NOMO-1 treated with DMSO at 0.1 percent for 48 hours (cell line): ENCODE measurements at regions not wholly inside any gene's neighbourhood (a gene's known extent, or its start where the extent isn't known, plus 50 kb on each side); places are given as distances from the start of the nearest gene placed in this dataset.
"Not testable (repeated sequence)": the region's sequence is repeated elsewhere in the genome, so short reads cannot be mapped to it uniquely, and the experiment has no call there.

Experiments
- DNase-seq: peaks from one replicate; lab custom pipeline; 2025; ENCODE audit not compliant: unreplicated experiment; lab: John Stamatoyannopoulos, UW

DNA sequence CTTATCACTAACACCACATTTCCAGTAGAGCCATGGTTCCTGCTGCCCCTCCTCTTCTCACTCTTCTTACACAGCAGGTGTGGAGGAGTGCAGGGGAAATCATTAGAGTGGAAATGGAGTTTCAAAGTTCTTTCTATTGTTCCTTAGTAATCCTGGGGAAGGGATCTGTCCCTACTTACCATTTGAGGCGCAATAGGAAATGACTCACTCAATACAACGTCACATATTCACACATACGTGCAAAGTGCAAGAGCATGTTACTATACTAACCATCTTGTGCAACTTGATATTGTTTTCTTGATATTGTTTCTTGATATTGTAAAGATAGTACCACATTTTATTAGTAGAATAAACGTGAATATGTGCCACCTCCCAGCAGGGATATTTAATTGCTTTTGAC, 1010.2 kb downstream of the DNAJB9 start:
- DNase-seq = no peak

DNA sequence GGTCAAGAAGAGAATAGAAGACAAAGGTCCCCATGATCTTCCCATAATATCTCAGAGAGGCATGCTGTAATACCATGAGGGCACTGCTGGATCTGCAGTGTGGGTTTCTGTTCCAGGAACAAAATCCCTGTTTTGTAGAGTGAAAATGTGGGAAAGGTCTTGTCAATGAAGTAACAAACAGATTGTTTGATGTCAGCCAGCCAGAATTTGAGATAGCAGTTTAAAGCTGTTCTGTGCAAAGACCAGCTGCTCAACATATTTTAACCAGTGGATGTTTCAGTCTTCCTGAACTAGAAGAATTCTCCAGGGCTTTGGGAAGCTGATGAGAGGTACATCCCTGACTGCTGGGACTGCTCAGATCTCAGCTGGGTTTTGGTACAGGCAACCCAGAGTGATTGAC, 1012.5 kb downstream of the DNAJB9 start:
- DNase-seq = no peak

DNA sequence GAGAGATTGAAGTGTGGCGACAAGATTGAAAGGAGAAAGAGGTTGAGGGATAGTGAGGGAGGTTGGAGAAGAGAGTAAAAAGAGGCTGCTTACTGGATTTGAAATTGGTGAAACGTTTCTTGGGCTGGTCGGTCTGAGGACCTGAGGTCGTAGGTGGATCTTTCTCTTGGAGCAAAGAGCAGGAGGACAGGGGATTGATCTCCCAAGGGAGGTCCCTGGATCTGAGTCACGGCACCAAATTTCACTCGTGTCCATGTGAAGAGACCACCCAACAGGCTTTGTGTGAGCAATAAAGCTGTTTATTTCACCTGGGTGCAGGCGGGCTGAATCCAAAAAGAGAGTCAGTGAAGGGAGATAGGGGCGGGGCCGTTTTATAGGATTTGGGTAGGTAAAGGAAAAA, 1027.3 kb downstream of the DNAJB9 start:
- not testable (repeated sequence) for DNase-seq

DNA sequence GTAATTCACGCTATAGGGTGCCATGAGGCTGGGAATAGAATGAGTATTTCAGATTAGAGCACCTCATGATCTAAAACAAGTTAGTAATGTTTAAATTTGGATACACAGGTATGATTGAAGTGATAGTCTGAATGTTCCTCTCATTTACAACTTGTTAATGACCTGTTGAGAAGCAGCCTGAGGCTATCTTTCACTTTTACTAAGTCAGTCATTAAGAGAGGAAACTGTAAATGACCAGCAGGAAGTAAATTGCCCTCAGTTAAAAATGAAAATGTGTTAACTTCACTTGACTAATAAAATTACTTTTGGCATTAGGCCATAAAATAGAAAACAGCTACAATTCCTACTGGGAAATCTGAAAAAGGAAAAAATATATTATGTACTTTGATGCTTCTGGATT, 1042.0 kb downstream of the DNAJB9 start:
- no peak for DNase-seq

DNA sequence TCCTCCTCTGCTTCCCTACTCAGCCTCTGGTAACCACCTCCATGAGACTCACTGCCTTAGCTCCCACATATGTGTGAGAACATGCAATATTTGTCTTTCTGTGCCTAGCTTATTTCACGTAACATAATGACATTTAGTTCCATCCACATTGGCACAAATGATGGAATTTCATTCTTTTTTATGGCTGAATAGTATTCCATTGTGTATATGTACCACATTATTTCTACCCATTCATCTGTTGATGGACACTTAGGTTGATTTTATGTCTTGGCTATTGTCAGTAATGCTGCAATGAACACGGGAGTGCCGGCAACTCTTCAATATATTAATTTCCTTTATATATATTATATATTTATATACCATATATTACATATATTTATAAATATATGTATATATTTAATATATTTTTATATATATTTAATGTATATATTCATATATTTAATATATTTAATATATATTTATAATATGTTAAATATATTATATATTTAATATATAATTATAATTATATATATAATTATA, 1046.9 kb downstream of the DNAJB9 start:
- DNase-seq = no peak

DNA sequence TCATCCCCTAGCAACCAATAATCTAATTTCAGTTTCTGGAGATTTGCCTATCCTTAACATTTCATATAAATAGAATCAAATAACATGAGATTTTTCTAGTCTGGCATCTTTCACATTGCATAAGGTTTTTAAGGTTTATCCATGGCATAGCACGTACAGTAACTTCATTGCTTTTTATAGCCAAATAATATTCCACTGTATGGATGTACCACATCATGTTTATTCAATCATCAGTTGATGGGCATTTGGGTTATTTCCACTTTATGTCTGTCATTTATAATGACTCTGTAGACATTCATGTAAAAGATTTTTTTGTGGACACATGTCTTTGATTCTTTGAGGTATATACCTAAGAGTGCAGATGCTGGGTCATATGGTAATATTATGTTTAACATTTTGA, 1052.6 kb downstream of the DNAJB9 start:
- DNase-seq = no peak

DNA sequence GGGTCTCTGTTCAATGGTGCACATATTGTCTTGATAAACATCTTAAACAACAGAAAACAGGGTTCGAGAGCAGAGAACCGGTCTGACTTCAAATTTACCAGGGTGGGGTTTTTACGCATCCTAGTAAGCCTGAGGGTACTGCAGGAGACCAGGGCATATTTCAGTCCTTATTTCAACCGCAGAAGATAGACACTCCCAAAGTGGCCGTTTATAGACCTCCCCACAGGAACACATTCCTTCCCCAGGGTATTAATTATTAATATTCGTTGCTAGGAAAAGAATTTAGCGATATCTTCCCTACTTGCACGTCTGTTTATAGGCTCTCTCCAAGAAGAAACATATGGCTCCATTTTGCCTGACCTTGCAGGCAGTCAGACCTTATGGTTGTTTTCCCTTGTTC, 1063.2 kb downstream of the DNAJB9 start:
- DNase-seq = not testable (repeated sequence)

DNA sequence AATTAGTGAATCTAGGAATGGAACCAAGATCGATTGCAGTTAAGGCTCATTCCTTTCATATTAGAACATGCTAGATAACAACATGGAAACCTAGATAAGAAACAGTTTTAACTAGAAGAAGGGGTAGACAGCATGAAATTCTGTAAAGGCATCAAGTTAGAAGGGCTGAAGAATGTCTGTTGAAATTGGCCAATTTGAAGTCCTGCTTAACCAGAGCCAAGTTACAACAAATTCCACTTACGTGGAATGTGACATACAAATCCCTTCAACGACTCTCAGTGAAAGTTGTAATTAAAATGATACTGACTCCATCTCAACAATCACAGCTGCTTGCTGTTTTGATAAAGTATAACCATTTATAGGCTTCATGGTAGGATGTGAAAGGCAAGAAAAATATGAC, 1065.7 kb downstream of the DNAJB9 start:
- DNase-seq = no peak

DNA sequence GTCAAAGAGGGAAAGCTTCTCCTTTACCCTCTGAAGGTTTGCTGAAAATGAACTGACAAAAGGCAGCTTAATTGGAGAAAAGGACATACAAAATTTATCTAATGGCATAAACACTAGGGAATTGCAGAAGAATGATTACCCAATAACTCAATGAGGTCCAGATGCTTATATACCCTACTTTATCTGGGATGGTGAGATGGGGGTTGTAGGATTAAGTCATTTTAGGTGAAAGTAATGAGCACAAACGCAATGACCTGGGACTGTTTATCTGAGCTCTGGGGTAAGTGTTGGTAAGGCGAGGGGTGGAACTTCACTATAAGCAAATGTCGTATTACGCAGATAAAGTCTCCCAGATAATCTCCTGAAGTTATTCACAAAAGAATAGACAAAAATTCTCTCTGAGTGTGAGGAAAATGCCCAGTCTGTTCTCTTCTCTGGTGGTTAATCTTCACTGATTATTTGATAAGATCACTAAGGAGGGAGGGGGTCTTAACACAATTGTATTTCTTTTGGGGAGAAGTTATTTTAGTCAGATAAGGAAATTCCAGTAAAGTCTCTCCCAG, 1067.8 kb downstream of the DNAJB9 start:
- DNase-seq = no peak

DNA sequence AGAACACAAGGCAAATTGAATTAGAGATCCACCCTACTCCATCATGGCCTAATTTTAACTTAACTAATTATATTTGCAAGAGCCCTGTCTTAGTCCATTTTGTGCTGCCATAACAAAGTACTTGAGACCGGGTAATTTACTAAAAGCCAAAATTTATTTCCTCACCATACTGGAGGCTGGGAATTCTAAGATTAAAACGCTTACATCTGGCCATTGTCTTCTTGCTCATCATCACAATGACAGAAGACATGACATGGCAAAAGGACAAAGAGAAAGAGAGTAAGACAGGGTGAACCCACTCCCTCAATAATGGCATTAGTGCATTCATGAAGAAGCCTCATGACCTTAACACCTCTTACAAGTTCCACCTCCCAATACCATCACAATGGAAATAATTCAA, 1068.6 kb downstream of the DNAJB9 start:
- DNase-seq = no peak

DNA sequence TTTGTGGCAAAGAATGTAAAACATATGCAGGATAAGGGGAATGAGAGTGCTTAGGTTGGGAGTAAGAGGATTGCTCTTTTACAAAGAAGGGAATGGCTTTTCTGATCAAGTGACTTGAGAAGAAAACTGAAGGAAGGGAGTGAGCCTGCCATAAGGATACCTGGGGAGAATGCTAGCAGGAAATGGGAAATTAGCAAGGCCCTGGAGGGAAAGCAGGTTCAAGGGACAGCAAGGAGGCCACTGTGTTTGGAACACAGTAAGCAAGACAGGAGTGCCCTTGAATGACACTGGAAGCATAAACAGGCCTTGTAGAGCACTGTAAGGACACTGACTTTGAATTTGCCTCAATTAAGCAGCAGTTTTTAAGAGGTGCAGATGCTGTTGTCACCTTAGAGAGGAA, 1069.9 kb downstream of the DNAJB9 start:
- no peak for DNase-seq

DNA sequence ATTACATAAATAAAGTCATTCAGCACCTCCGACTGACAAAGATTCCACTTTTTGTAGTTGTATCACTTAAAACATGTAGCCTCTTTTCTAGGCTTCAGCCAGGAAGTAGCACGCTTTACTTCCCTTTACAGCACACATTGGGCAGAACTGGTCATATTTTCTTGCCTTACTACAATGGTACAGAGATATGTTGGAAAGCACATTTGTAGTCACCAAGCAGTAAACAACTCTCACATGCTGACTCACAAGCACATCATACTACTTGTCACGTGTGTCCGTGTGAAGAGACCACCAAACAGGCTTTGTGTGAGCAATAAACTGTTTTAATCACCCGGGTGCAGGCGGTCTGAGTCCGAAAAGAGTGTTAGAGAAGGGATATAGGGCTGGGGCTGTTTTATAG, 1071.8 kb downstream of the DNAJB9 start:
- DNase-seq = no peak

DNA sequence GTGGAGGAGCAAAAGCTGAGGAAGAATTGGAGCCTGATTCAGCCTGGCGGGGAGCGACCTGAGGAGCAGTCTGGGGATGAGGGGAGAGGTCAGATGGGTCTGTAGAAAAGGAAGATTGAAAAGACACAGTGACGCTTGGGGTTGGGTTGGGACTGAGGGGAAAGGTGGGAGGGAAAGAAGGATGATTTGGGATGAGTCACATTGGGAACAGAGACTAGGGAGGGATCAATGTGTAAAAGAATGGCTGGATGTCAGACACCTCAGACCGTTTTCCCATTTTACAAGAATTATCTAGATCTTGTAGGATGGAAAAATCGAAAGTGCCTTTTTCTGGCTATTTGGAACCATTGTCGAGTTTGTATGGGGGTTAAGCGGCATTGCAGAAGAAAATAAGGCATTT, 1076.5 kb downstream of the DNAJB9 start:
- no peak for DNase-seq

DNA sequence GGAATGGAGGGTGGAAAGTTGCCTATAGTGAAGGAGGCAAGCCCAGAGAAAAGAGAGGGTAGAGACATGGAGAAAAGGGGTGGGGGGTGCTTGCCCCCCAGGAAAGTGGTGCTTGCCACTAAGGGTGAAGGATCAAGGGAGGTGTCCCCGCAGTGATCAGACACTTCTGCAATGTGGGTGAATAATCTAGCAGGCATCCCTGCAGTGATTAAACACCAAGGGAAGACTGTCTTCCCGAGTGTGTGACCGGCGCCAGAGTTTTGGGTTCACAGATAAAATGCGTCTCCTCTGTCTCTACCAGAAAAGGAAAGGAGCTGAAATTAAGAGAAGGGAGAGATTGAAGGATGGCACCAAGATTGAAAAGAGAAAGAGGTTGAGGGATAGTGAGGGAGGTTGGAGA, 1076.9 kb downstream of the DNAJB9 start:
- DNase-seq = not testable (repeated sequence)

DNA sequence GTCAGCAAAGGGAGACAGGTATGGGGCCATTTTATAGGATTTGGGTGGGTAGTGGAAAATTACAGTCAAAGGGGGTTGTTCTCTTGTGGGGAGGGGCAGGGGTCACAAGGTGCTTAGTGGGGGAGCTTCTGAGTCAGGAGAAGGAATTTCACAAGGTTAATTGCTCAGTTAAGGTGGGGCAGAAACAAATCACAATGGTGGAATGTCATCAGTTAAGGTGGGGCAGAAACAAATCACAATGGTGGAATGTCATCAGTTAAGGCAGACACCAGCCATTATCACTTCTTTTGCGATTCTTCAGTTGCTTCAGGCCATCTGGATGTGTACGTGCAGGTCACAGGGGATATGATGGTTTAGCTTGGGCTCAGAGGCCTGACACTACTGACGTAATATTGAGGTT, 1077.6 kb downstream of the DNAJB9 start:
- not testable (repeated sequence) for DNase-seq

DNA sequence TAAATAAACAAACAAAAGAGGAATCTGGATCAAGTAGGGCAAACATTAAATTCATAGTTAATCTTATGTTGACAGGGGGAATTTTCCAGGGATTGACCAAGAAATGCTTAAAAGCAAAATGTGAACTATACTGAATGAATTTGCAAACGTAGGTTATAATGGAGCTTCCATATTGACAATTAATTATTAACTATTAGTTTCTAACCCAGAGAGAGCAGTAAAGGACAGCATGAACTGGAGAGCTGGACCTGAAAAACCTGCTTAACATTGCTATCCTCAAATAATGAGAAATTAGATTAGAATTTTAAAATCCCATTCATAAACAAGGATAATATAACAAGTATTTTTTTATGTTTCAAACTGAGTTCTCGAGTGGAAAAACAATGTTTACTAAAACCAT, 1089.6 kb downstream of the DNAJB9 start:
- DNase-seq = no peak

DNA sequence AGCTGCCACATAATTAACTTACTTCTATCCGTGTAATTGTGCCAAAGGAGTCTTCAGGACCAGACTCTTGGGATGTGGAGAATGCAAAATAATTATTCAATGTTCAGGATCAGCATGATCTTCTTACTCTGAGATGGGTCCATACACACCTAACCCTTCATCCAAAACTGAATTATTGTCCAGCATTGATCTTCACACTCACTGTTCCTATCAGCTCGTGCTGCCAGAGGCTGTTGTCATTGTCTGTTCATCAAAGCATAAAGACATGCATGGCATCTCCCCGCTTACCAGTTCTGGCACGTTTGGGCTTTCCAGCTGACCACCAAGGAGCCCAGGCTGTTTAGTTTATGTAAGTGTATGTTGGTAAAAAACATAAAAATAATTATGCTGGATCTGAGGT, 1090.7 kb downstream of the DNAJB9 start:
- DNase-seq = no peak

DNA sequence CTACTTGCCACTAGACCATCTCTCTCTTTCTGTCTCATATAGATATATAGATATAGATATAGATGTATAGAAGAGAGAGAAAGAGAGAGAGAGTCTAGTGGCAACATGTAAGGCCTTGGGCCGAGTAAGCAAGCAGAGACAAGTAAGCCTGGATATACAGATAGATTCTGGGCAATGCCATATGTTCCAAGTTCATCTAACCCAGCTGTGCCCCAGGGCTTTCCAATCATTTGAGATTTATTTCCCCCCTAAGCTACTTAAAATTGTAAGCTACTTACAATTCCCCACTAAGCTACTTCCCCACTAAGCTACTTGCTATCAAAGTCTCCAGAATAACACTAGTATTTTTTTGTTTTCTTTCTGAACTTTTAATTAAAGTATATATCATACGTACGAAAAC, 1094.1 kb downstream of the DNAJB9 start:
- DNase-seq = no peak

DNA sequence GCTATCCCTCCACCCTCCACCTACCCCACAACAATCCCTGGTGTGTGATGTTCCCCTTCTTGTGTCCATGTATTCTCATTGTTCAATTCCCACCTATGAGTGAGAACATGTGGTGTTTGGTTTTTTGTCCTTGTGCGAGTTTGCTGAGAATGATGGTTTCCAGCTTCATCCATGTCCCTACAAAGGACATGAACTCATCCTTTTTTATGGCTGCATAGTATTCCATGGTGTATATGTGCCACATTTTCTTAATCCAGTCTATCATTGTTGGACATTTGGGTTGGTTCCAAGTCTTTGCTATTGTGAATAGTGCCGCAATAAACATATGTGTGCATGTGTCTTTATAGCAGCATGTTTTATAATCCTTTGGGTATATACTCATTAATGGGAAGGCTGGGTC, 1117.6 kb downstream of the DNAJB9 start:
- DNase-seq = not testable (repeated sequence)

DNA sequence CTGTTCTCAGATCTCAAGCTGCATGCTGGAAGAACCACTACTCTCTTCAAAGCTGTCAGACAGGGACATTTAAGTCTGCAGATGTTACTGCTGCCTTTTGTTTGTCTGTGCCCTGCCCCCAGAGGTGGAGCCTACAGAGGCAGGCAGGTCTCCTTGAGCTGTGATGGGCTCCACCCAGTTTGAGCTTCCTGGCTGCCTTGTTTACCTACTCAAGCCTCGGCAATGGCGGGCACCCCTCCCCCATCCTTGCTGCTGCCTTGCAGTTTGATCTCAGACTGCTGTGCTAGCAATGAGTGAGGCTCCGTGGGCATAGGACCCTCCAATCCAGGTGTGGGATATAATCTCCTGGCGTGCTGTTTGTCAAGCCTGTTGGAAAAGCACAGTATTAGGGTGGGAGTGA, 1122.9 kb downstream of the DNAJB9 start:
- DNase-seq = not testable (repeated sequence)

DNA sequence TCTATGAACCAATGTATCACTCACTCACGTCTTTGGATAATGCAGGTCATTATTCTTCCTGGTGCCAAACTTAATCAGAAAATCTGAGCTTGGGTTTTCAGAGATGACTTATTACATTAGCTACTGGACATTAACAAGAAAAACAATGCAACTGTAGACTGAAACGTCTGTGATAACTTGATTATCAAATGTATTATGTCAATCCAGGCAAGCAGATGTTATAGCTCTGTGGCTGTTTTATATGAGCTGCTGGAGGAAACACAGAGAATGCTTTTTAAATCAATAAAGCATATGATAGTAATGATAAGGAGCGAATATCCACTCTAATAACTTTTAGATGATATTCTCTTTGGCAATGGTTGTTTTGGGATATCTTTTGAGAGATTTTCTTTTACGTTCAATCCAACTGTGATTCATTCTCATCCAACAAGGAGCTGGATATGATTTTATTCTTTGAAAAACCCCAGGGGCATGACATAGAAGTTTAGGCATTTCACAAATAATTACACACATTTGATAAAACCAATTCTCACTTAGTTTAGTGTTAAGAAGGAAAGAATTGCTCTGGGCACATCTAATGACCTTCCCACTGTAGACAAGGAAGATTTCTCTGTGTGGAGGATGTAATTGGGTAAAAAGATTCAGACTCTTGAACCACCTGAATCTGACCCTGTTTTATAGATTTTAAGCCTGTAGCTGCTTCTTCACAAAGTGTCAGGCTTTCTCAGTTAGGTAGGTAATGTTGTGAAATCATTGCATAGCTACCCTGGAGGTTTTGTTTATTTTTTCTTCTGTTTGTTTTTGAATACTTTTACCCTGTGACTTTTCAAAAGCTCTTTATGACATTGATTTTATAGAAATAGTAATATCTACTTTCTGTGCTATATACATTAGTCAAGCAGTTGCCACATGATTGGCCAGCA, 1124.7 kb downstream of the DNAJB9 start:
- DNase-seq = no peak

DNA sequence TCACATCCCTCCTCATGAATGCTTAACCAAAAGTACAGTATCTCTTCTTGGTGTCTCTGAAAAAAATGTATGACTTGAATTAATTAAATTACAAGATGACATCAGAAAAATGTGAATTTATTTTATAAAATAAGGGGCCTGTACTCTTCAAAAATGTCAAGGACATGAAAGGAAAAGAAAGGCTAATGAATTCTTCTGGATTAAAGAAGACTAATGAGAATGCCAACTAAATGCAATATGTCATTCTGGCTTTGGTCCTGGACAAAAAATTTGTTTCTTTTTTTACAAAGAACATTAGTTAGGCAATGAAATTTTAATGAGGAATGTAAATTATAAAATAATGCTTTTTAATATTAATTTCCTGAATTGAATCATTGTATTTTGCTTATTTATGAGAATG, 1125.7 kb downstream of the DNAJB9 start:
- no peak for DNase-seq
